Peyer's patch (tissue), 4 donors: ENCODE measurements at regions not wholly inside any gene's neighbourhood (a gene's known extent, or its start where the extent isn't known, plus 50 kb on each side); places are given as distances from the start of the nearest gene placed in this dataset.

Experiments
- POLR2A ChIP-seq, 2 donors: fragments of 450-650 bp; IDR thresholded peaks; one replicate each; pipeline ENCODE4 v1.5.1; 2017; ENCODE audit warnings: antibody characterized with exemption in 2 of 2, mild to moderate bottlenecking in 2 of 2, moderate library complexity in 2 of 2
- TF ChIP-seq, protein P1 (sequence below), 6 experiments: fragments of 450-650 bp in 4 of 6; fragments of 200-600 bp in 2 of 6; sonication (generic) in 1 of 6; IDR thresholded peaks; one replicate each; pipeline ENCODE4 v1.5.1; 2017 to 2019; ENCODE audit warnings: antibody characterized with exemption in 6 of 6, mild to moderate bottlenecking in 3 of 6, moderate library complexity in 1 of 6

GRCh38 chr3:178152988-178153387, 383.2 kb upstream of the KCNMB2 start:
- no peak for TF ChIP-seq POLR2A (IDR thresholded peaks at IDR 0.05)
- TF ChIP-seq, protein P1, sequence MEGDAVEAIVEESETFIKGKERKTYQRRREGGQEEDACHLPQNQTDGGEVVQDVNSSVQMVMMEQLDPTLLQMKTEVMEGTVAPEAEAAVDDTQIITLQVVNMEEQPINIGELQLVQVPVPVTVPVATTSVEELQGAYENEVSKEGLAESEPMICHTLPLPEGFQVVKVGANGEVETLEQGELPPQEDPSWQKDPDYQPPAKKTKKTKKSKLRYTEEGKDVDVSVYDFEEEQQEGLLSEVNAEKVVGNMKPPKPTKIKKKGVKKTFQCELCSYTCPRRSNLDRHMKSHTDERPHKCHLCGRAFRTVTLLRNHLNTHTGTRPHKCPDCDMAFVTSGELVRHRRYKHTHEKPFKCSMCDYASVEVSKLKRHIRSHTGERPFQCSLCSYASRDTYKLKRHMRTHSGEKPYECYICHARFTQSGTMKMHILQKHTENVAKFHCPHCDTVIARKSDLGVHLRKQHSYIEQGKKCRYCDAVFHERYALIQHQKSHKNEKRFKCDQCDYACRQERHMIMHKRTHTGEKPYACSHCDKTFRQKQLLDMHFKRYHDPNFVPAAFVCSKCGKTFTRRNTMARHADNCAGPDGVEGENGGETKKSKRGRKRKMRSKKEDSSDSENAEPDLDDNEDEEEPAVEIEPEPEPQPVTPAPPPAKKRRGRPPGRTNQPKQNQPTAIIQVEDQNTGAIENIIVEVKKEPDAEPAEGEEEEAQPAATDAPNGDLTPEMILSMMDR (IDR thresholded peaks at IDR 0.05): no peak
